ENCODE measurements at regions not wholly inside any gene's neighbourhood (a gene's known extent, or its start where the extent isn't known, plus 50 kb on each side); places are given as distances from the start of the nearest gene placed in this dataset.
"Not testable (repeated sequence)": the region's sequence is repeated elsewhere in the genome, so short reads cannot be mapped to it uniquely, and the experiment has no call there.

DNA sequence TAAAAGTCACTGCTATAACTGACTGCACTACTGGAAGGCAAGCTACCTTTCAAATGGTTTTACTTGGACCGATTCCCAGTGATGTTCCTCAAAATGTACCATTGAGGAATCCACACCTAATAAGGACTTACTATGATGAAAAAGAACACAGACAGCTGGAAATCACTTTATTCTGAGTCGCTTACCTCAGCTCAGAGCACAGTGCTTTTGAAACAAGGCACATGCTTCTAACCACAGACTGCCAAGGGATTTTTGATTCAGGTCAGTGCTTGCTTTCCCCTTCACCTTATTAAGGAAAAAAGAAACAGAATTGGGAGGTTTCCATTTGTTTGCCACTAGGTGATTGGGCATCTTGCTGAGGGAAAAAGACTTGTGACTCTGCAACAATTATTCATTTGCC, 707.5 kb upstream of the FSHR start:
- DNase-seq = no peak

DNA sequence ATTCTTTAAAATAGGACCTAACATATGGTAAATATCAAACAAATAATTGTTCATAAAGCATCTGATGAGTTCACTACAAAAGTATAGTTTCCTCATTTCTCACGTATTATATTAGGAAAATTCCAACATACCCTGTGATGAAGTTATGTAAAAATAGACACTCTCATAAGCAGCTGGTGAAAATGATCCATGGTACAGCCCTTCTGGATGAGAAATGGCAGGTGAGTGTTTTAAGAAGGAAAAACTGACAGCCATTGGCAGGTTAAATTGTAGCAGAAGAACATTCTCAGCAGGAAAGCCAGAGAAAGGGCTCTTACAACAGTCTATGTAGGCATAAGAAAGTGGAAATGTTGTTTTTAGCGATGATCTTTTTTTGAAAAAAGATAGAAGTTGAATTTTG, 706.5 kb upstream of the FSHR start:
- DNase-seq = no peak

DNA sequence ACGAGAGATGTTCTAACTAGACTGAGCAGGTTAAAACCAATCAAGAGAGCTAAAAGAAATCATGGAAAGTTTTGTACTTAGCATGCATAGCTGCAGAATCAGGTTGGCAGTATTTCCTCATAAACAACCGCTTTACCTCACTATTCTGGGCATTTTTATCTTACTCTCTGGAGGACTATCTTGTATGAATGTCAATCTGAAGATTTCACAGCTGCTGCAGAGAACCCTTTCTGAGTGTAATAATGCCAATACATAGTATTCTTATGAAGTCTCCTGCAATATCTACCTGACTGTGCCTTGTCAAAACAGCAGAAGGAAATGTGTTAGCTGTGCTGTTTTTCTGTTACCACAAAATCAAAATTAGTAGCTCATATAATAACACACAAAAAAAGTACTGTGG, 705.9 kb upstream of the FSHR start:
- DNase-seq = no peak

DNA sequence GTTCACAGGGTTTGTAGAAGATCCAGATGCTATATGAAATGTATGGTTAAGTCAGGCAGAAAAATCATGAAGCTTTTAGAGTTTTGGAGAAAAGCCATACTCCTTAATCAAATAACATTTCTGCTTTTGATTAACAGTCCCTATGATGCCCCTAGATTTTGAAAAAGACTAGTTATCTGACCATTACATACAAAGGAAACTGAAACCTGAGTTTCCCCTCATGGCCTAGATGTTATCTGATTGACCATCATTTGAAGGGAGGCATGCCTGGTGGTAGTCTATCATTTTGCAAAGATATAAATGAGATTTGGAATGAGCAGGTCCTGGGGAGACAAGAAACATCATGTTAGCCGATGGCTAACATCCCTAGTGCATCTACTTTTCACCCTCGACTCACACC, 704.3 kb upstream of the FSHR start:
- DNase-seq = no peak

DNA sequence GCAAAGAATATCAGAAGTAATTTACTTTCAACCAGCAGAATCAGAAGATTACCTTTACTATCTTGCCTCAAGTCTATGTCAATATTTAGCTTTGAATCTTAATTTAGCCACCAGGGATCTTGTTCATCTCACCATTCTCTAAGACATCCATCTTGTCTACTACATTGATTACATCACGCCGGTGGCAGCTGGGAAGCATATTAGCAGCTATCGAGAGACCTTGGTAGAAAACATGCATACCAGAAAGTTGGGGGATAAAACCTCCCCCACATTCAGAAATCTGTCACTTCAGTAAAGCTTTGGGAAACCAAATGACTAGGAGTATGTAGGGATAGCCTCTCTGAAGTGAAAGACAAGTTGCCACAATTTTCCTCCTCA, 703.8 kb upstream of the FSHR start:
- DNase-seq = no peak

DNA sequence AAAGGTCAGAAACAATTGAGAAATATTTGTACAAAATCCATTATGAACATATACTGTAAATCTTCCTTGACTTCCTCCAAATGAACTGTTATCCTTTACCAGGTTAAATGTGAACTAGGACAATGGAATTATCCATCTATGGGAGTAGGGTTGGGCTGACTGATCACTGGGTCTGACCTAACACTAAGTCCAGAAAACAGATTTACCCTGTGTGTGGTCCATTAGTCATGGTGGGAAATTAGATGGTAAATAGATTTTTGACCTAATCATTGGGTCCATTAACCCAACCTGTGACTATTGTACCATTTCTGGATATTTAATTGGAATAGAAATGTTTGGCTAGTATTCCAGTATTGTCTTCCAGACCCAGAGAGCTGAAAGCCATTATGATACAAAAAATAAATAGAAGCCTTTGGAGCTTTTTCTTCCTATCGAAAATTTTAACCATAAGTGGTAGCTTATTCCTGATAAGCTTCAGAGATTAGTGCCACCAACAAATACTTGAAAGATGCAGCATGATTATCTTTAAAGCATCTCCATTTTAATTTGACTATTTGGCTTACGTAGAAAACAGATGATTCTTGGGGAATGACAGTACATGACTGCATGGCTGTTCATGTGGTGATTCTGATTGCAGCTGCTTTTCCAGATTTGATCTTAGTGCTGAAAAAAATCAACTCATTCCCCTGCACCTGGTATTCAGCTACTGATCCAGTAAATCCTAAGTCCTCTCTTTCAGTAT, 703.2 kb upstream of the FSHR start:
- DNase-seq = no peak

DNA sequence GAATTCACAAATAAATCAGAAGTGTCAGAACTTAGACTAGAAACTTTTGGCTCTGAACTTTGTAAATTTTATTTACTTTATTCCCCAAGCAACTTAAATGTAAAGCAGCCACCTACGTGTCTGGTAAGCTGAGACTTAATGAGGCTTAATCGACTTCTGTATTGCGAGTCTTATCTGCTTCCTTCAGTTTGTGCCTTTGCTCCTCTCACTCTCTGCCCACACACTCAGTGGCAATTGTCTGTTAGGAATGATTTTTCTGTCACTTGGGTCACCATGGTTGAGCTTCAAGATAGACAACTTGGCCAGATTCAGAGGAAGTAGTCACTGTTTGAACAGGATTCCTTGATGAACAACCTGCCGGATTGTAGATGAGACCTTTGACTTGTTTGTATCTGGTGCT, 691.4 kb upstream of the FSHR start:
- no peak for DNase-seq

DNA sequence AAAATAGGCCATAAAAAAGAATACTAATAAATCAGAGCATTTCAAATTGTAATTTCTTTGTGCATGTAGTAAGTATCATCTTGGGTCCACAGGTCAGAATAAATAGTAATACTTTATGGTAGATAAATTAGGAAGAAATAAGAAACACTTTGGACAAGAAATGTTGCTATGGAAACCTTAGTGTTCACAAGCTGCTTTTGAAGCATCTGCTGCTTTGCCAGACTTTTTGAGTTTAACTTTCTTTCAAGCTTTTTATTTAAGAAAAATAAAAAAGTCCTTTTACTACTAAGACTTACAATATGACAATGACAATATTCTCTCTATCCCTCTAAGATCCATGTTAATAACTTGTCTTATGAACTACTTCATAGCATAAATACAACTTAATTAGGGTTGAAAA, 690.7 kb upstream of the FSHR start:
- no peak for DNase-seq

DNA sequence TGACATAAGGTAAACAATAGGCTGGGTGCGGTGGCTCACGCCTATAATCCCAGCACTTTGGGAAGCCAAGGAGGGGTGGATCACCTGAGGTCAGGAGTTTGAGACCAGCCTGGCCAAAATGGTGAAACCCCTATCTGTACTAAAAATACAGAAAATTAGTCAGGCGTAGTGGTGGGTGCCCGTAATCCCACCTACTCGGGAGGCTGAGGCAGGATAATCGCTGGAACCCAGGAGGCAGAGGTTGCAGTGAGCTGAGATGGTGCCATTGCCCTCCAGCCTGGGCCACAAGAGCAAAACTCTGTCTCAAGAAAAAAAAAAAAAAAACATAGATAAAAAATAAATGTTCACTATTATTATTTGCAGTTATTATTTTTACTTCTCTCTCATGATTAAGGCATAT, 689.8 kb upstream of the FSHR start:
- not testable (repeated sequence) for DNase-seq

DNA sequence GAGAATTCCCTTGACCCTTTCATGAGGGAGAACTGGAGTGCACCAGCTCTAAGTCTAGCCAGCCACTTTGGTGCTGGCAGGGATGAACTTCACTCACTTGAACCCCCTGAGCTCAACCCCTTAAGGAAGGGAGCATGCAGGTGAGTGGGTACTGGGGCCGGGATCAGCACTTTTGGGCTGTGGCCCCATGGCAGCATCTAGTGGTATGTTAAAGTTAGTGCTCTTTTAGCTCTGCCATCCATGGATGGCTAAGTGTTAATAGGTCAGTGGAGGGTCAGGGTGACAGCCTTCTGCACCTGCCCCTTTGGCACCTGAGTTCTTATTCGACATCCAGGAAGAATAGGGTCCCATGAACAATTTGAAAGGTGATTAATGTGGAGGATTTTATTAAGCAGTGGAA, 689.0 kb upstream of the FSHR start:
- DNase-seq = no peak

DNA sequence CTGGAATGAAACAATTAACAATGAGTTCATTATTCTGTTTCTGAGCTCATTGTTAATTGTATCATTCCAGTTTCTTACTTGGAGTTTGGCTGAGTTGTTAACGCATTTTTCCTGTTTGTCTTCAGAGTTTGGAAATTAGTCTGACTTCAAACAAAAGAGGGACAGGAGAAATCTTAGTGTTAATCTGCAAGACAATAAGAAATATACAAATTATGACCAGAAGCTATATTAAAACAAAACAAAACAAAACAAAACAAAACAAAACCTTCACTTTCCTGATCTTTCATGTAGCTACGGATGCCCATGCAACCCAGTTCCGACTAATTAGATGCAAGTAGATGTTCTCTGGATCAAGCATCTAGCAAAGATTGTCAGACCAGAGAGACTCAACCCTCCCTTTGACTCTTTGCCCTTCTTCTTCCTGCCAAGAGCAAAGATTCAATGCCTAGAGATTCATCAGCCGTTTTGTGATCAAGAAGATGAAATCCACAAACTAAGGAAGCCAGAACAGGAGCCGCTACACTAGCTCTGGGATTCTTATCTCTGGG, 686.2 kb upstream of the FSHR start:
- no peak for DNase-seq

DNA sequence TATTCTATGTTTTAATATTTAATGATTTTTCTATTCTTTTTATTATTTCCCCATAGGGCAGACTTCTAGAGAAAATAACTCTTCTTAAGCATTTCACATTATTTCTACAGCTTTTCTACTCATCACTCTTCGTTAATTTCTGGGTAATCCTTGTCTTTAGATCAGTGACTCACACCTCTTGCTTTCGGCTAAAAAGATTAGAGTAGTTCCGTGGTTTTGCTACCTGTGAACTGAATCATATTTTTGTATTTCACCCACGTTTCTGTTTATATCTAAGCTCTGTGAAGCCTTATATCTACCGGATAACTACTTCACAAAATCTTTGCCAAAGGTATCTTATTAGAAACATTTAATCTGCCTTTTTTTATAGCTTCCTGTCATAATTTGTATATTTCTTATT, 685.5 kb upstream of the FSHR start:
- DNase-seq = no peak

DNA sequence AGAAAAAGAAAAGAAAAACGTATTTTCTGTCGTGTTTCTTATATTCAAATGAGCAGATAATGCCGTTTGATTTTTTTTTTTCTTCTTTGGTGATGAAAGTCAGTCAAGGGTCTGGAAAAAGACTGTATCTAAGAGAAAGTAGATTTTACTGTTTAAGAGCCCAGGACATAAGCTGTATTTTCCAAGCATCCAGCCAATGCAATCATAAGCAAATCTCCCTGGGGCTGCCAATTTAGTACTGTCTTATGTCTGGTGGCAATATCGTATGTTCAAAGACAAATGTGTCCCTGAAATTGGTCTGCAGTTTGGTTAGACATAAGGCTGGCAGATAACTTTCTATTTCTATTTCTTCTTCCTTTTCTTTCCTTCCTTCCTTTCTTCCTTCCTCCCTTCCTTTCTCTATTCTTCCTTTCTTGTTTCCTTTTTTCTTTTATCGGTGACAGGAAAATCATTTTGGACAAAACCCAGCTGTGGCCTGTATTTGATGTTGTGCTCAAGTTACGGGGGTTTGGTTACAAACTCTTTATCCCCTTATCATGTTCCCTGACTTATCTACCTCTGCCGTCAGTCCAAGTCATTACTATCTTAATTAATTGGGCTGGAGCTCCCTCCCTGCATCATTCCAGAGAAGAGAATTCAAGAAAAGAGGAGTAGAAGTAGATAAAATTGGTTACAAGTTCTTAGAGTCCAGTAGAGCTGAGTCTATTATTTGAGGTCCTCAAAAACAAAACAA, 683.4 kb upstream of the FSHR start:
- no peak for DNase-seq

DNA sequence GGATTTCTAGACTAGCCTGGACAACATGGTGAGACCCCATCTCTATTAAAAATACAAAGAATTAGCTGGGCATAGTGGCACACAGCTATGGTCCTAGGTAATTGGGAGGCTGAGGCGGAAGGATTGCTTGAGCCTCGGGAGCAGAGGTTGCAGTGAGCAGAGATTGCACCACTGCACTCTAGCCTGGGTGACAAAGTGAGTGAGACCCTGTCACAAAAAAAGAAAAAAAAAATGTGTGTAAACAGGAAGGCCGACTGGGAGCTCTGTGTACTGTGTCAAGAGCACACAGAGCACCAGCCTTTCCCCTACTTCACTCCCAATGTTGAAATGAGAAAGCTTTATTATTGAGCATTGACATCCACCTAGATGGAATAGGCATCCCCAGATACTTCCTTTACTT, 681.7 kb upstream of the FSHR start:
- no peak for DNase-seq

DNA sequence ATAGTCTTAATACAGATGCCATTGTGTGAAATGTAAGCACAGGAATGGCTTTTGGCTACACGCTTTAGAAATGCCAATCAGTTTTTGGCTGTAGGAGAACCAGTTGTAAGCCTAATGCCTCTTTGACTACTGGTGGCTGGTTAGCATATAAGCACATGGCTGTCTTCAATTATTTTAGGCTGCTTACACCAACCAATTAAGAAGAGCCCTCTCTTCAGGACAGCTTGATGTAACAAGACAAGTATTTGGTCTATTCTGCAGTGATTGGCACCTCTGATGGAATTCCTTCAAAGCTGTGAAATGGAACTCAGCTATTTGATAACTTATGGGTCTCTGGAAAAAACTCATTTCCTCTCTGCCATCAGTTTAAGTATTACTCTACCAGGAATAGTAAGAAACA, 680.1 kb upstream of the FSHR start:
- no peak for DNase-seq

DNA sequence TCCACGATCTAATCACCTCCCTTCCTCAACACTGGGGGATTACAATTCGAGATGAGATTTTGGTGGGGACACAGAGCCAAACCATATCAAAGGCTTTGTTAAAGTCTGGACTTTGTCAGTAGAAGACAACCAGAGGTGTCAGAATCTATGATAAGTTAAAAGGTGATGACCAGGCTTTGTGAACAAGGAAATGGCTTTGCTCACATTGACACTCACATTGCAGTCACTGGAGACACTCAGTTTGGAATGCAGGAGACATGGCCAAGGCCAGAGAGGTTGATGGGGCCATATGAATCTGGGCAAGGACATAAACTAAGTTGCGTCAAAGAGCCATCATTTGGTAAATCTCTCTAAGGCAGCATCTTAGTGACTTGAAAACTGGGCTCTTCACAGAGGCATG, 678.2 kb upstream of the FSHR start:
- no peak for DNase-seq

DNA sequence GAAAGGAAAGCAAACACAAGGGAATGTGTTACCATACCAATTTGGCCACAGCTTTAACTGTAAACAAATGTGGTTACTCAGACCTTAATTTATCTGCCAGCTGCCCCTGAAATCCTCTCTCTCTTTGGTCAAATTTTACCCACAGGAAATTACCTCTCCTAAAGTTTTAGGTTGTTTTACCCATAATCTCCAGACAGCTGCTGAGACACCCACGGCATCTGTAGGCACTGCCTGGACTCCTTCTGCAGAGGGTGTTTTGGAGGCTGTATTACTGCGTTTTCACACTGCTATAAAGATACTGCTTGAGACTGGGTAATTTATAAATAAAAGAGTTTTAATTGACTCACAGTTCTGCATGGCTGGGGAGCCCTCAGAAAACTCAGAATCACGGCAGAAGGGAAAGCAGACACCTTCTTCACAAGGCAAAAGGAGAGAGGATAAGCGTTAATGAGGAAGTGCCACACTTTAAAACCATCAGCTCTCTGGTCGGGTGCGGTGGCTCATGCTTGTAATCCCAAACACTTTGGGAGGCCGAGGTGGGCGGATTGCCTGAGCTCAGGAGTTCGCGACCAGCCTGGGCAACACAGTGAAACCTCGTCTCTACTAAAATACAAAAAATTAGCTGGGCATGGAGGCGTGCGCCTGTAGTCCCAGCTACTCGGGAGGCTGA, 677.5 kb upstream of the FSHR start:
- DNase-seq = no peak

DNA sequence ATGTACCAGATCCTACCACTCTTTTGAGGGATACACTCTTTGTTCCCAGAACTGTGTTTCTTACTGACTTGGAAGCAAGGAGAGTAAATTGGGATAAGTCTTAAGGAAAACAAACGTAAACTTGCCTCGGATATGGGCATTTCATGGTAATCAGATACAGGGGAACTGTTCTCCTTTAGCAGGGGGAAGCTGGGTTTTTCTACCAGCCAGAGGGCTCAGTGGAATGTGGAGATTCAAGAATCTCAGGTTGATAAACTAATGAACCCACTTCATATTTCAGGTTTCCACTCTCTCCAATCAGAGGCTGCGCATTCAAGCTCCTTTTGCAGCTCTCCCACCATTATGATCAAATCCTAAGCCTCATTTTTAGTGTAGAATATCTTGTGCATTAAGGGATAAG, 676.5 kb upstream of the FSHR start:
- DNase-seq = no peak

DNA sequence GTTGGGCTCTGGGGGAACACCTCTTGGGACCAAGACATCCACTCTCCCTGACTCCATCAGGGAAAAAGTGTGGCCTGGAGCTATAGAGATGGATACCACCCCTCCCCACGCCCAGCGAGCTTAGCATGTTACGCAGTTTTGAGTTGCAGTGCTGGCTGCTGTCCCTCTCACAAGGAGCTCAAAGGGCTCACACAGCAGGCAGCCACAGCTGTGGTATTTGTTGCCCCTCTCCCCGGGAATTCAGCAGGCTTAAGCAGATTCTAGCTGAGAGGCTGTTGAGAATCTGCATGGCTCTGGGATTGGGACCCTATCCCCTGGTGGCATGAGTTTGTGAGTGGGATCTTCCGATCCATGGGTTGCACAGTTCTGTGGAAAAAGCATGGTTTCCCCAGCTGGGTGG, 673.1 kb upstream of the FSHR start:
- DNase-seq = no peak

DNA sequence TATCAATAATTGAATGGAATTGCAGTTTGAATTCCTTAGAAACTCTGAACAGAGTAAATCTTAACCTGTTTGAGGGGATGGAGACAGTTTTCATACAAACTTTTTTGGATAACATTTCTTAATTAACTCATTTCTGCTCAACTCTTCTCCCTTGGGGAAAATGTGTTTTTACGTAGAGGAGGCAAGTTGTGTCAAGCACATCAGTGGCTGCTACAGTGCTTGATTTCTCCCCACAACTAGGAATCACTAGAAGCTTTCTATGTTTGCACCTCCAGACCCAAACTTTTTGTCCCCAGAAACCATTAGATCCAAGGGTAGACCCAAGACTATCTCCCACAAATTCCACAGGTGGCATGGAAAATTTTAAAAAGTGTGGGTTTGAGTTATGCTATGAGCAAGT, 658.9 kb upstream of the FSHR start:
- DNase-seq = no peak

DNA sequence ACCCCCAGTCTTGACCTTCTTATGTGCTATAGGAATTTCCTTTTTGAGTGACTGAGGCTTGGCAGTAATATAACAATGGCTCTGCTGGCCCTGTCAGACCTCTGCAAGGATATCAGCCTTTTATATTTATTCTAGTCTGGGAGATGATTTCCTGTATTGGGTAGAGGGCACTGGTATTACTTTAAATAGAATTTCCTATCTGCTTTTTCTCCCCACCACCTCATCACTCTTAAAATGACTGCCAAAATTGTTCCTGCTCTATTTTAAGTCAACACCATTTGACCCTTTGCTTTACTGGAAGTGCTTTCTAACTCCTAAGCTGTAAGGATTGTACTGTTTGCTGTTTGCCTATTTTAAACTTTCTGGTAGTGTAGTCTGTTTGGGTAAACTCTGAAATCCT, 658.4 kb upstream of the FSHR start:
- DNase-seq = no peak

DNA sequence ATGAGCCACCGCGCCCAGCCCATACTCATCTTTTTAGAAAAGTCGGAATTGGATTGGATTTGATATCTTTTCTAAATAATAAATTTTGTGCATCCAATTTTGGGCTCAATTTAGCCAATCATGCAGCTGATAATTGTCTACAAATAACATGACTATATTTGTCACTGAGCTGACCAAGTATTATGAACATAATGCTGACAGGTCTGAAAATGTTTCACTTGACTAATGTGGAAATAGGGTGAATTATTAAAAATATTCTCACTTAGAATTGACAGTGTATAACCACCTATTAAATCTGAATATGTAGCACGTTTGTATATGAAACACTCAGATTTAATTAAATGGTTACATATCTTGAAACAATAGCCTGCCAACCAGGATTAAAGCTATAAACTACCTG, 657.2 kb upstream of the FSHR start:
- DNase-seq = no peak

DNA sequence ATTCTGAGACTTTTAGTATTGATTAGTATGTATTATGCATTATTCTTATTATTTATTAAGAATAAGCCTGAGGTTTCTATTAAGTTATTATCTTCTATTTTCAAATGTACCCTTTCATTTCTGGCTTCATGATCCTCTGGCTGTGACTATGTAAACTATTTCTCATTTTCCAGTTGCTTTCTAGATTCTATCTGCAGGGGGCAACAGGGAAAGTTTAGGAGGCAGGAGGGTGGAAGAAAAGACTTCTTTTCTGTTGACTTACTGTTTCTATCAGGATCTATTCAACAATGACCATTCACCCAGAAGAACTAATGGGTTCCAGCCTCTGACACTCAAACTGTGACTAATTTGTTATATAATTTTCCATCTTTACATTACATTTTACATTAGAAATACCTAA, 653.4 kb upstream of the FSHR start:
- DNase-seq = no peak

DNA sequence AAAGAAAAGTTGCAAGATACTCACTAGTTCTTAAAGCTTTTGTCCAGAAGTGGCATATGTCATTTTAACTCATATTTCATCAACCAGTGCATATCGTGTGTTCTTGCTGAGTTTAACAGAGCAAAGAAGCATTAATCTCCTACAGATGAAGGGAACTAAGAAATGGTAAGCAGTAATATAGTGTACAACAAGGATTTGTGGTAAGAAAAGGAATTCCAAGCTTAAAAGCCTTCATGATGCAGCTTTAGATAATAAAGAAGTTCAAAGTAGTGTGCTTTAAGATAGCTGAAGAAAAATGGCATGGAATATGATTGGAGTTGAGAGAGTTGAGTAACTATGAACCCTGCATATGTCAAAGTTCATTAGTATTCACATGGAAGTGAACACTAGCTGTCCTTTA, 649.8 kb upstream of the FSHR start:
- DNase-seq = no peak
